Putamen (tissue), 1 donor: ENCODE measurements at regions not wholly inside any gene's neighbourhood (a gene's known extent, or its start where the extent isn't known, plus 50 kb on each side); places are given as distances from the start of the nearest gene placed in this dataset.

ENCODE experiments used
- DNase-seq: peaks from one replicate; pipeline ENCODE4 v3.0.0-alpha.2; 2016; ENCODE audit warnings: low spot score

DNA sequence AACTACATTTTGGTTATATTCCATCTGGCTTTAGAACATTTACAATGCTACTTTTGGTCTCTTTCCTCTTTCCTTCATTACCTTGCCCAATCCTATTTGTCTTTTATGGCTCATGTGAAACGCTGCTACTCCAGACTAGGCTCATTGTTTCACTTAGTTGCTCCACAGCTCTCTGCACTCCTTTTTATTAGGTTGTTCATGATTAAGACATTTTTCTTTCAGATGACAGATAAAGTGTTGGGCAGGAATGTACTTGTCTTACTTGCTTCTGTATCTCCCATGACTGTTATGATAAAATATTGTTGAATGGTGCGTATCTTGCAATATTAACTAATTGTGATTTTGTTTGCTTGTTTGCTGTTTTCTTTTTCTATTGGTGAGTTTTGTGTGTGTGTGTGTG, 1532.3 kb downstream of the KCNT2 start:
- DNase-seq: no peak

DNA sequence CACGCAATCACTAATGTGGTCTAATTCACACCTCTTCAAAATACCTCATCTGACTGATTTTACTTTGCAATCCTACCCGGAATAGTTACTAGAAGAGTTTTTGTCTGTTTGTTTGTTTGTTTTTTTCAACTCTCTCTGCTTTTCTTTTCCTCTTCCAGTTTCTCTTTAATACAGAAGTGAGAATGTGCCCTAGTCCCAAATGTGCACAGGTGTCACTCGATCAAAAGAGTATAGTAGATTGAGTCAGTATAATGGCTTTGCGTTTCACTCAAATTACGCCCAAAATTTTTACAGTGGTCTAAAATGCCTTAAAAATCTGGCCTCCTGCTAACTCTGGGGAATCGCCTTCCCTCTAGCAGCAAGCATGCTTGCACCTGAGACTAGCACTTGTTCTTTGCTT, 1536.8 kb downstream of the KCNT2 start:
- no peak for DNase-seq

DNA sequence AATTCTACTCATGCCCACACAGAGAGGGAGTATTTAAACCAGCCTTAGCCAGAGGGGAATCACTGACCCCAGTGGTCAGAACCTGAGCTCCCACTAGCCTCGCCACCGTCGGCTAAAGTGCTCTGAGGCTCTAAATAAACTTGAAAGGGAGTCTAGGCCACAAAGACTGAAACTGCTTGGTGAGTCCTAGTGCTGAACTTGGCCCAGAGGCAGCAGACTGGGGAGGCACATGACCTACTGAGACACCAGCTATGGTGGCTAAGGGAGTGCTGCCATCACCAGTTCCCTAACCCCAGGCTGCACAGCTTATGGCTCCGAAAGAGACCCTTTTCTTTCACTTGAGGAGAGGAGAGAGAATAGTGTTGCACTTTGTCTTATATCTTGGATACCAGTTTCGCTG, 1542.8 kb downstream of the KCNT2 start:
- no peak for DNase-seq

DNA sequence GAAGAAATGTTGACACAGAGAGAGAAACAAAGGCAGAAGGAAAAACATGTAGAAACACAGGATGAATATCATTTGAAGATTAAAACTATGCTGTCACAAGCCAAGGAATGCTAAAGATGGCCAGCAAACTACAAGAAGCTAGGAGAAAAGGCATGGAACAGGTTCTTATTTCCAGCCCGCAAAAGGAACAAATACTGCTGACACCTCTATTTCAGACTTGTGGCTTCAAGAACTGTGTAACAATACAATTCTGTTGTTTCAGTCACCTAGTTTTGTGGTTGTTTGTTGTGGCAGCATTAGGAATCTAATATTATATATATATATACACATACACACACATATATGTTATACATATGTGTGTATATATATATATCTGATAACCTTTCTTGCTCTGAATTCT, 1543.9 kb downstream of the KCNT2 start:
- DNase-seq: no peak

DNA sequence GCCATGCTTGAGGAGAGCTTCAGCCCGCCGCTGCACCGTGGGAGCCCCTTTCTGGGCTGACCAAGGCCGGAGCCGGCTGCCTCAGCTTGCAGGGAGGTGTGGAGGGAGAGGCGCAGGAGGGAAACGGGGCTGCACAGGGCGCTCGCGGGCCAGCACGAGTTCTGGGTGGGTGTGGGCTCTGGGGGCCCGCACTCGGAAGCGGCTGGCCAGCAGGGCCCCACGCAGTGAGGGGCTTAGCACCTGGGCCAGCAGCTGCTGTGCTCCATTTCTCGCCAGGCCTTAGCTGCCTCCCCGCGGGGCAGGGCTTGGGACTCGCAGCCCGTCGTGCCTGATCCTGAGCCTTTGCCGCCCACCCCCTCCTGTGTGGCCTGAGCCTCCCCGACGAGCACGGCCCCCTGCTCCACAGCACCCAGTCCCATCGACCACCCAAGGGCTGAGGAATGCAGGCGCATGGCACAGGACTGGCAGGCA, 1554.0 kb downstream of the KCNT2 start:
- DNase-seq: no peak

DNA sequence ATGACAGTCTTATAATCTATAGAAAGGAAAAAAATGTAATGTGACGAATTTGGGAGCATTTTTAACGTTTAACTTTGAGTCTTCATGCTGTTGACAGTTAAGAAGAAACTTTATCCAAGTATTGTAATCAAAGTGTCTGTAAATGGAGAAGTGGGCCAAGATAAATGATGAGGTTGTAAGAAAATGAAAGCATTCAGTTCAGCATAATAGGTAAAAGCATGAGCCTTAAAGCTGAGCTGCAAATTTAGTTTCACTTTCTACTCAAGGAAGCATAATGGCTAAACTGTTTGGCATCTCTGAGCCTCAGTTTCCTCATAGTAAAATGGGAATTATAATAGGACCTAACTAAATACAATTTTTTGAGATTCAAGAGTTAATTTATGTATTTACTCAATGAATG, 1554.8 kb downstream of the KCNT2 start:
- DNase-seq: no peak

DNA sequence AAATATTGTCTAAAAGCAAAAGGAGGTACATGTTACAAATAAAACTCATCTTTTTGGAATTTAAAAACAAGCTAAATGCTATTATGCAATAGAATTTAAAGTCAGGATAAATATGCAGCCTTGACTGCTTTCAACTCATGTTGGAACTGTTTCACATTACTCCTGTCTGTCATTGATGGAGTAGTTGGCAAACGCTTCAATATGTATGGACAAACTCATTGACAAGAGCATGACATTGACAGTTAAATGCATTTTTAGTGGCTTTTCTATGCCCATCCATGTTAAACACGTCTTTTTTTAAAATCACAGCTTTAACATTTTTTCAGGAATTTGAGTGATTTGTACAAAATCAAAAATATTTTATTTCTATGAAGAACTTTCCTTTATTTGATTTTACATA, 1560.5 kb downstream of the KCNT2 start:
- DNase-seq: no peak

DNA sequence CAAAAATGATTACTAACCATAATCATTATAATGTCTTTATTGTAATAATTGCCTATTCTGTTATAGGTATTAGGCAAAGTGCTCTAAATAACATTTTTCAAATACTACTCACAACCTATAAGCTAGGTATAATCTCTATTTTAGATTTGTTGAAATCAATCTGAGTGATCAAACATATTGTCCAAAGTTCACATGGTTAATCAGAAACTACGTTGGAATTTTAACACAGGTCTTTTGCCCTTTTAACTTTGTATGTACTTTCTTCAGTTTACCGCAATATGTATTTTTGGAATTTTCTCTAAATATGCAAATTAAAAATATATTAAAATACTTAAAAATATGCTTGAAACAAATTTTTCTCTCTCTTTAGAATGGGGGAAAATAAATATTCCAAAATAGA, 1563.2 kb downstream of the KCNT2 start:
- DNase-seq: no peak

DNA sequence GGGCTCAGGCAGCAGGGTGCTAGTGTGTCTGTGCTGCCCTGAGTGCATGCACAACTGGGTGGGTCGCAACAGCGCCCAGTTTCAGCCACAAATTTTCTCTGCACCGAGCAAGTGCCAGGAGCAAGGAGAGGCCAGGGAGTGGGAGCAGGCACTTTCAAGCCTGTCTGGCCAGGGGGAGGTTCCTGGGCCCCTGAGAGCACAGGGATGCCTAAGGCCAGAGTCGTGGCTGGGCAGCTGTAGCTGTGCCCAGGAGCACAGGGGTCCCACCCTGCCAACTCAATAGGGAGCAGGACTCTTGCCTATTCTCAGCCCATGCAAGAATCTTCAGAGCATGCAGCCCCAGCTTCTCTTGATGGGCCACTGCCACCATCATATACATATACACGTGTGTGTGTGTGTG, 1577.4 kb downstream of the KCNT2 start:
- DNase-seq: no peak

DNA sequence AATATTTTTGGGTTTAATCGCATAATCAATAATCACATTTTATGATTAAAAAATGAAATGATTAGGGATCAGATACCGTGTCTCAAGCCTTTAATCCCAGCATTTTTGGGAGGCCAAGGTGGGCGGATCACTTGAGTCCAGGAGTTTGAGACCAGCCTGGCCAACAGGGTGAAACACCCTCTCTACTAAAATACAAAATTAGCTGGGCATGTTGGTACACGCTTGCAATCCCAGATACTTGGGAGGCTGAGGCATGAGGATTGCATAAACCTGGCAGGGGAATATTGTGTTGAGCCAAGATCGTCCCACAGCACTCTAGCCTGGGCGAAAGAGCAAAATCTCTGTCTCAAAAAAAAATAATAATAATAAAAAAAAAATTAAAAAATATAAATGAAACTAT, 1581.4 kb downstream of the KCNT2 start:
- DNase-seq: no peak

DNA sequence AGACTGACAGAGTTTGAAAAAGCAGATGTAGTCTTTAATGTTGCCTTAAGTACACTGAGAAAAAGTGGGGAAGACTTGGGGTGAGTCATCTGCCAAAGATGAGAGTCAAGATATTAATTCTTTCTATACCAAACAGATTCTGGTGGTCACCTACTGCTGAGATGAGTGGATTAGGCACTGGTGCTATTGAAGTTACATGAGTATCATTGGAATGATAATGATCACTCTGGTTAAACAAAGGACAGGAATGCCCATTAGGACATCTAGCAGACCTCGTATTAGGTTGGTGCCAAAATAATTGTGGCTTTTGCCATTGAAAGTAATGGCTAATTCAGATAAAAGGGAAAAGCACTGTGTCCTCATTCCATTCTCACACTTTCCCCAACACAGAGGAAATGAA, 1588.9 kb downstream of the KCNT2 start:
- DNase-seq: no peak

DNA sequence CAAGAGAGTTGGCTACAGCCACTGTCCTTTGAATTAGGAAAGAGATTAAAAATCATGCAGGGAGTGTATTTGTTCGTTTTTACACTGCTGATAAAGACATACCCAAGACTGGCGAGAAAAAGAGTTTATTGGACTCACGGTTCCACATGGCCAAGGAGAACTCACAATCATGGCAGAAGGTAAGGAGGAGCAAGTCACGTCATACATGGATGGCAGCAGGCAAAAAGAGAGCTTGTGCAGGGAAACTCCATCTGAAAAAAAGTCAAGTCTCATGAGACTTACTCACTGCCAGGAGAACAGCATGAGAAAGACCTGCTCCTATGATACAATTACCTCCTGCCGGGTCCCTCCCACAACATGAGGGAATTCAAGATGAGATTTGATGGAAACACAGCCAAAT, 1595.2 kb downstream of the KCNT2 start:
- DNase-seq: no peak

DNA sequence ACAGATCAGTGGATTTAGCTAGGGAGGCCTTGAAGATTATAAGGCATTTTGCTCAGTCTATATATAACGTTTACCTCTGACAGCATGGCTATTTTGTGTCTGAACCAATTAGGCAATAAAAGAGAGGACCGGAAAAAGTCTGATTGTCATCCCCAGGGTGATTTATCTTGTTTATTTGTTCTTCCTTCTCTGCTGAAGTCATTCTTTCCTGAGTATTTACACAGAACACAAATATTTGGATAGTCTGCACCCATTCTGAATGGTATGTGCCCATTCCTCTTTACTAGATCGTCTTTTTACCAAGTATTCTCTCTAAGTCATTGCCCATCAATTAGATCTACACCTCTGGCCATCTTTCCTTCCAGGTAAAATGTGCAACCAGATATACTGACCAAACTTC, 1602.9 kb downstream of the KCNT2 start:
- no peak for DNase-seq

DNA sequence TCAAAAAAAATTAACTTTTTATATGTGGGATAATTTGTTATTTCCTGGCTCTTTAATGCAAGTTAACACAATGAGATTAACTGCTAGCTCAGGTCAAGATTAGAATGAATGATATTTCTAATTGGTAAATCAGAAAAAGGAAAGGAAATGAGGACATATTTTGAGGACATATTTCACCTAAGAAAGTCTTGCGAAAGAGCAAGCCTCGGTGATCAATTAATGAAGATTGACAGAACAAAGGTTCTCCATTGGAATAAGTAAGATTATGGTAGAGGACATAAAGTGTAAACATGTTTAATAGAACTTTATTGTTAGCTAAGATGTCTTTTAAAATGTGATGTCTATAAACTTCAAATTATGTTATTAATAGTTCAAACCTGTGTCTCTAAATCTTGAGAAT, 1617.8 kb downstream of the KCNT2 start:
- DNase-seq: no peak

DNA sequence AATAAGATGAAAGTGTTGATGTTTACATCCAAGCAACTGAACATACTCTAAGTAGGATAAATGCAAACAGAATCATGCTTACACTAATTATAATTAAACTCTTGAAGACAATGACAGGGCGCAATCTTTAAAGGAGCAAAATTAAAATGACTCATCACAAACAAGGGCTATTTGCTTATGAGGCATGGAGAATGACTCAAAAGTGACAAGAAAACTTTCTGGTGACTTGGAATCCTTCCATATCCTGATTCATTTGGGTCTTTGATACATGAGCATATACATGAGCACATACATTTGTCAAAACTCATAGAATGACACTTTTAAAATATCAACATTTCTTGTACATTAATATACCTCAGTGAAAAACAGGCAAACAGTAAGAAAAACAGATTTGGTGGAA, 1632.3 kb downstream of the KCNT2 start:
- DNase-seq: no peak

DNA sequence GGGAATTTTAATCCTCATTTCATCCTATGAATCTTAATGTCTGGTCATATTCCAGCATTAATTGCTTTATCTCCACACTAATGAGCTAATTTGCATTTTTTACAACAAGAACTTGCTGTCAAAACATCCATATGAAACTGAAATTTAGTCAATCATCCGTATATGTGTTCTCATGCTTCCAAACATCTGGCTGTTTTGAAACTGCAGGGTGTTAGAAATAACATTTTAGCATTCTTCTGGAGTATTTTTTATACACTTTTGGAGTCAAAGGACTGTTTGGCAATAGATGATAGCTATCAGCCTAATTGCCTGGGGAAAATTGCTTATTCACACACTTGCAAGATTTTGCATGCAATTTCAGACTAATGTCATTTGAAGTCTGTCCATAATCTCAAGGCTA, 1639.3 kb downstream of the KCNT2 start:
- no peak for DNase-seq

DNA sequence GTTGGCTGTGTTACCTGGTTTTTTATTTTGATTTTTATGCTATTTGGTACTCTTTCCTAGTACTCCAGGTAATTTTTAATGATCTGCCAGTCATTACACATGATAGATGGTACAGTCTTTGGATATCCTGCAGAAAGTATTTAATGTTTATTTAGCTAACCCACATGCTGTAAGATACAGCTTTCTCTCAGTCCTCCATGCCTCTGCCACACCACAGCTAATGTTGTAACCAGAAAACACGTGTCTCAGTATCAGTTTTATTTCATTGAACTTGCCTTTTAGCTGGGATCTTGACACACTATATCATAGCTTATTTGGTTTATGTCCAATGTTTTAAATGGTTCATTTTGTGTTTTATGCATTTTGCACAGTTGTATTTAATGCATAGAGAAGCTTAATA, 1648.4 kb downstream of the KCNT2 start:
- no peak for DNase-seq

DNA sequence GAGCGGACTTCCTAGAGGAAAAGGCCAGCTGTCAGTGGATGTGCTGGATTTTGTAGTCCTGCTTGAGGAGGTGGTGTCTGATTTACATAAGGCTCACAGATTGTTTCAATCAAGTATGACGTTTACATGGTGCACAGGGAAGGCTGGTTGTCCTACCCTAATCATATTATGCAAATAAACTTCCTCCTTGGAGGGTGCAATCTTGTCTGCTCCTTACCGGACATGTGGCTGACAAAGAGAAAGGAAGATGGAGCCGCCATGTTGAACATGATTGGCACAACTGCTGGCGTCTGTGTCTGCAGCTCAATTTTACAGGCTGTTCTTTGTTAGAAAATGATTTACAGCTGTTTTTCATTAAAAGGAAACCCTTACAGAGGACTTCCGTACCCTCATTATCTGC, 1656.1 kb downstream of the KCNT2 start:
- no peak for DNase-seq

DNA sequence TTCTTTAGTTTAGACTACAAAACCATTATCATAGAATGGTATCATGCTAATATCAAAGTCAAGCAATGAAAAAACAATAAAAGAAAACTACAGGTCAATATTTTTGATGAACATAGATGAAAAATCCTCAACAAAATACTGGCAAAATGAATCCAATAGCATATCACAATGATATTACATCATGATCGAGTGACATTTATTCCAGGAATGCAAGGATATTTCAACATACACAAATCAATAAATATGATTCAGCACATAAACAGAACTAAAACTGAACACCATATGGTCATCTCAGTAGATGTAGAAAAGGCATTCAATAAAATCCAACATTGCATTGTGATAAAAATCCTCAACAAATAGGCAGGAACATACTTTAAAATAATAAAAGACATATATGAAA, 1657.7 kb downstream of the KCNT2 start:
- no peak for DNase-seq

DNA sequence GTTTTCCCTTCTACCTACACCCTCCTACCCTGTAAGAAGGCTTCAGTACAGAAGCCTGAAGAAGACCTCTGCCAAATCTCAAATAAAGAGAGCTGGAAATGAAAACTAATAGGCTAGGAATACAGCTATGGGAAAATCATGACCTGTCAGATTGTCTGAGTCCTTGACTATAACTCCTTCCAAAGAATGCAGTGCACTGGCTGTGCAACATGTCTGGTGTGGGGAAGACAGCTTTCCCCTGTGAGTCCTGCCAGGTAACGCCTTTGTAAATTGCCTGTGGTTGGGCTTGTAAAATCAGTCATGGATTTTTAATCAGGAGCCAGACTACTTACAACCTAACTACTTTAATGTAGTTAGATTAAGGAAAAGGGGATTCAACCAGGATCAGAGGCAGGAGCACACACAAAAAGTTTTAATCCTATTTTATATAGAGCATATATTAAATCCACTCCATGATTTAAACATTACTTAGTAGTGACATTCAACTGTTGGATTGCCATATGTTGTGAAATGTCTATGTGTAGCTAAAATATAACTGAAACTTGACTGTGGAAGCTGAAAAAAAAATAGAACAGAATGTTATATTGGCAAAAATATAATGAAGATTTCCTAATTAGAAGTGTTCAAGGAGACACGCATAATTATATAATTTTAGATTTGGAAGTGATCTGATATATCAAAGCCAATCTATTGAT, 1667.8 kb downstream of the KCNT2 start:
- no peak for DNase-seq

DNA sequence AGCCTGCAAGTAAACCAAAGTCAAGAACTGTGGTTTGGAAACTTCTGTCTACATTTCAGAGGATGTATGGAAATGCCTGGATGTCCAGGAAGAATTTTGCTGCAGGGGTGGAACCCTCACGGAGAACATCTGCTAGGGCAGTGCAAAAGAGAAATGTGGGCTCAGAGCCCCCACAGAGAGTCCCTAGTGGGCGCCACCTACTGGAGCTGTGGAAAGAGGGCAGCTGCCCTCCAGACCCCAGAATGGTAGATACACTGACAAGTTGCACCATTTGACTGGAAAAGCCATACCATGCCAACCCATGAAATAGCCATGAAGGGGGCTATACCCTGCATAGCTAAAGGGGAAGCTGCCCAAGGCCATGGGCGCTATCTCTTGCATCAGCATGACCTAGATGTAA, 1672.4 kb downstream of the KCNT2 start:
- DNase-seq: no peak

DNA sequence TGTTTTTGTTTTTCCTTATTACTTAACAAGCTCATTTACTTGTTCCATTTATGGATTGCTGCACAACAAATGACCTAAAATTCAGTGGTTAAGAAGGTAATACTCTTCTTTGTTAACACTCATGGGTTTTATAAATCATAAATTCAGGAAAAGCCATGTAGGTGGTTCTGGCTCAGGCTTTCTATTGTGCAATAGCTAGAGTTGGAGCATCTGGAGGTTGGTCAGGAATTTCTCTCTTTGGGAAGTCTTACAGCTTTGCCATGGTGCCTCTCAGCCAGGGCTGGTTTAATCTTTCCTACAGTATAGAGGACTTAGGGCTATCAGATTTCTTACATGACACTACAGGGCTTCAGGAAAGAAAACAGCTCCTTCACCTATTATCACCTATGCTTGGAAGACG, 1677.1 kb downstream of the KCNT2 start:
- DNase-seq: no peak

DNA sequence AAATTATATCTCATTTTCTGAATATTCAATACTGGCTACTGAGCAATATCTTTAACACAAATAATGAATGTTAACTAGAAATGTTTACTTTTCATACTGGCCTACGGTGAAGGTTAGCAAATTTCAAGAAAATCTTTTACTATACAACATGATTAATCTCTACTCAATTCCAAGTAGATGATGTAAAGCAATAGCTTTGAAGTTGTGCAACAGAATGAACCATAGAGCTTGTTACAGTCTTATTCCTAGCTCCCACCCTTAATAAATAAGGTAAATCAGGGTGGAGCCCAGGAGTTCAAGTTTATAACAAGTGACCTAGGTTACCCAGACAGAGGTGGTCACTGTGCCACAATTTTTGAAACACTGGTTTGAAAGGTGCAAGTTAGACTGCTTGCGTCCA, 1678.1 kb downstream of the KCNT2 start:
- no peak for DNase-seq

DNA sequence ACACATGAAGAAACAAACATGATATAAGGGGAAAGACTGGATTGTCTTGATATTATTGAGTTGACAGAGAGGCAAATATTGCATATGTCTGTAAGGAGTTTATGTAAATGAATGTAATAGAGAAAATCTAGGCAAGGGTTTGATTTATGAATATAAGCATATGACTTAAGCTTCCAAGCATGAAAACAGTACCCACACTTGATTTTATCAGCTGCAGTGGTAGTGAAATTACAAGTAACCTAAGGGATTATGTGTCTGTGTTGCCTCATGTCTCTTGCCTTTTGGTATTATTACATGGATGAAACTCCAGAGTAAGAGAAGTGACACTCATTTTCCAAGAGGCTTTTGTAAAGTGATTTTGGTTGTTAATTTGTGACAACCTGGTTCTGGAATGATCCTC, 1678.9 kb downstream of the KCNT2 start:
- DNase-seq: no peak

DNA sequence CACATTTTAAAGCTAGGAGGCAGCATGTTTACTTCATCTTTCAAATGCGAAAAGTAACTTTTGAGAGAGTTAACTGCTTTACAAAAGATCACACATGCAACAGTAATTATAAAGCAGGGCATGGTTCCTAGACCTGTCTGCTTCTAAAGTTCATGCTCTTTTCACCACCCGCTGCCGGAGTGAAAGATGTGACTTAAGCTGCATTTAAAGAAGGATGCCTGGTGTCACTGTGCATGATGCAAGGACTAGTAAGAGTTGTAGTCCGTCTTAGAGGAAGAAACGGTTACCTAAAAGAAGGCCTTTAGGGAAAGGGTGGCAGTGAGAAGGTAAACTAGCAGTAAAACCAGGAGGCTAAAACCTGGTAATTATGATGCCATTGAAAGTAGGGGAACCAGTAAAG, 1689.1 kb downstream of the KCNT2 start:
- no peak for DNase-seq
